ENCODE measurements at regions not wholly inside any gene's neighbourhood (a gene's known extent, or its start where the extent isn't known, plus 50 kb on each side); places are given as distances from the start of the nearest gene placed in this dataset.
"Not testable (repeated sequence)": the region's sequence is repeated elsewhere in the genome, so short reads cannot be mapped to it uniquely, and the experiment has no call there.

DNA sequence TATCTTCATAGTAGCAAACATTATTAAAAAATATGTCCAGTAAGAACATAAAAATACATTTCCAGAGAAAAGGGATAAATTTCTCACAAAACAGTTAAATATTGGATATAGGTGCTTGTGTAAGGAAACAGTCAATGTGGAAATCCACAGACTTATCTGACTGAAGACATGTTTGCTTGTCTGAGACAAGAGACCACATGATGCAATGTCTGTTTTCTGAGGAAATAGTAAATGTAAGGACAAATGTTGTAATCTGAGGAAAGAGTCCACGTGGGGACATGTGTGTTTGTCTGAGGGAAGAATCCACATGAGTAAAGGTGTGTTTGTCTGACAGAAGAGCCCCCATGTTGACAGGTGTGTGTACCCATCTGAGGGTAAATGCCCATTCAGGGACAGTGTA, 1093.2 kb downstream of the TMEM121 start:
- DNase-seq = no peak
- no peaks in the 10 kb centered on the region for H3K4me1 ChIP-seq (replicated peaks in 1 of 2)
- no peaks in the 10 kb centered on the region for H3K27me3 ChIP-seq
- H3K9me3 ChIP-seq (replicated peaks in 1 of 3) = no peaks in the 10 kb centered on the region
- 0 to 11% (median 8%) methylated on average over 1 of the region's 1 CpG for WGBS, 4 donors
- intact Hi-C loops (cut with DNase I) = no loop called here
- no peak overlapping the region for H3K27ac ChIP-seq
- TF ChIP-seq, protein P1, sequence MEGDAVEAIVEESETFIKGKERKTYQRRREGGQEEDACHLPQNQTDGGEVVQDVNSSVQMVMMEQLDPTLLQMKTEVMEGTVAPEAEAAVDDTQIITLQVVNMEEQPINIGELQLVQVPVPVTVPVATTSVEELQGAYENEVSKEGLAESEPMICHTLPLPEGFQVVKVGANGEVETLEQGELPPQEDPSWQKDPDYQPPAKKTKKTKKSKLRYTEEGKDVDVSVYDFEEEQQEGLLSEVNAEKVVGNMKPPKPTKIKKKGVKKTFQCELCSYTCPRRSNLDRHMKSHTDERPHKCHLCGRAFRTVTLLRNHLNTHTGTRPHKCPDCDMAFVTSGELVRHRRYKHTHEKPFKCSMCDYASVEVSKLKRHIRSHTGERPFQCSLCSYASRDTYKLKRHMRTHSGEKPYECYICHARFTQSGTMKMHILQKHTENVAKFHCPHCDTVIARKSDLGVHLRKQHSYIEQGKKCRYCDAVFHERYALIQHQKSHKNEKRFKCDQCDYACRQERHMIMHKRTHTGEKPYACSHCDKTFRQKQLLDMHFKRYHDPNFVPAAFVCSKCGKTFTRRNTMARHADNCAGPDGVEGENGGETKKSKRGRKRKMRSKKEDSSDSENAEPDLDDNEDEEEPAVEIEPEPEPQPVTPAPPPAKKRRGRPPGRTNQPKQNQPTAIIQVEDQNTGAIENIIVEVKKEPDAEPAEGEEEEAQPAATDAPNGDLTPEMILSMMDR (IDR thresholded peaks at IDR 0.05) = no peak
- TF ChIP-seq POLR2A (IDR thresholded peaks at IDR 0.05) = no peak
- H3K36me3 ChIP-seq (replicated peaks in 1 of 2) = no peaks in the 10 kb centered on the region
- H3K4me3 ChIP-seq = no peak overlapping the region

DNA sequence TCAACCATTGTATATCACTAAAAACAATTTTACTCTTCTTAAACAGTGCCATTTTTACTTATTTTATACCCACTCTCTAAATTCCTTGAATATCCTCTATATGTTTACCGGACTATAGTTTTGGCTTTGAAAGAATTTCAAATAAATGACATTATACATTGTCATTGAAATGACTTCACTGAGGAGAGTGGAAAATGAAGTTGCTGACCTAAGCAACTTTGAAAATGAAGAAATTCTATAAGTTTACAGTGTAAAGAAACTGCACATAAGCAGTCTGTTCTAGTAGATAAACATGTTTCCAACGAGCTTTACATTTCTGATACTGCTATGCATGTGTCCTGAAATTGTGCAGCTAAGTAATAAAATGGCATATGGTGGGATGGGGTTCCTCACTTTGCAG, 1094.0 kb downstream of the TMEM121 start:
- no peaks in the 10 kb centered on the region for H3K36me3 ChIP-seq (replicated peaks in 1 of 2)
- intact Hi-C loops (cut with DNase I) = no loop called here
- H3K27ac ChIP-seq = no peak overlapping the region
- no peaks in the 10 kb centered on the region for H3K9me3 ChIP-seq (replicated peaks in 1 of 3)
- no peaks in the 10 kb centered on the region for H3K4me1 ChIP-seq (replicated peaks in 1 of 2)
- no peak for DNase-seq
- H3K27me3 ChIP-seq = no peaks in the 10 kb centered on the region
- no peak overlapping the region for H3K4me3 ChIP-seq
- WGBS, 4 donors = 54 to 68% (median 58%) methylated on average over 2 of the region's 2 CpGs
- TF ChIP-seq, protein P1 (IDR thresholded peaks at IDR 0.05) = no peak

DNA sequence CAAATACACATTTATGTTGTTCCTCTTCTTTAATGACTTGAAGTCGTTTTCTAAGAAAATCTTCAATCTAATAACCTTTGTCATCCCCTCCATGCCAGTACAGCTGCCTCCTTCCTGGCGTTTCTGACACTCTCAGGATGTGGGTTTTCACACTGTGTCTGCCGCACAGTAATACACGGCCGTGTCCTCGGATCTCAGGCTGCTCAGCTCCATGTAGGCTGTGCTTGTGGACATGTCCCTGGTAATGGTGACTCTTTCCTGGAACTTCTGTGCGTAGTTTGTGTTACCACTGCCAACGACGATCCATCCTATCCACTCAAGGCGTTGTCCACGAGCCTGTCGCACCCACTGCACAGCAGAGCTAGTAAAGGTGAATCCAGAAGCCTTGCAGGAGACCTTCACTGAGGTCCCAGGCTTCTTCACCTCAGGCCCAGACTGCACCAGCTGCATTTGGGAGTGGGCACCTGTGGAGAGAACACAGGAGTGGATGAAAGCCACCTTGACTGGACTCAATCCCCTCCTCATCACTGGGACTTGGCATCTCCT, 1095.9 kb downstream of the TMEM121 start:
- Histone ChIP-seq H3K4me3 (no peak overlapping the region), H3K27ac (no peak overlapping the region), H3K4me1 (replicated peaks in 1 of 2) (no peaks in the 10 kb centered on the region), H3K36me3 (replicated peaks in 1 of 2) (no peaks in the 10 kb centered on the region), H3K9me3 (replicated peaks in 1 of 3) (no peaks in the 10 kb centered on the region), H3K27me3 (no peaks in the 10 kb centered on the region)
- 51 to 65% (median 54%) methylated on average over 12 of the region's 12 CpGs for WGBS, 4 donors
- intact Hi-C loops (cut with DNase I) = no loop called here
- no peak for DNase-seq
- TF ChIP-seq, protein P1 (IDR thresholded peaks at IDR 0.05) = no peak
- TF ChIP-seq POLR2A (IDR thresholded peaks at IDR 0.05) = no peak

DNA sequence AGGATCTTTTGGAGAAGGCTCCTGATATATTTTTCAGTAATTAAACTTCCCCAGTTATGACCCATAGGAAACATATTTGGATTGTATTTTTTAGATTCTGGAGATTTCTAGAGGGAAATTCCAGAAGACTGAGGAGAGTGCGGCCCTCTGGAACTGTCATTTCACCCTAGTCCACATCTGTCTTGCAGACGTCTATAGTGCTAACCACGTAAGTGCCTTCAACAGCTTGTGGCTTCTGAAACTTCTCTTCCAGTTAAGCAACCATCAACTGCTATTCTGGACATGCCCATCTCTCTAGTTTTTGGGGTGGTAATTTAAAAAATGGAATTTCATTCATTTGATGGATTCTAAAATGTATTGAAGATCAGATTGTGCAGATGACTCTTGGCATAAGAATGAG, 1098.8 kb downstream of the TMEM121 start:
- H3K27me3 ChIP-seq = no peaks in the 10 kb centered on the region
- intact Hi-C loops (cut with DNase I) = no loop called here
- H3K36me3 ChIP-seq (replicated peaks in 1 of 2) = no peaks in the 10 kb centered on the region
- TF ChIP-seq, protein P1 (IDR thresholded peaks at IDR 0.05) = no peak
- TF ChIP-seq POLR2A (IDR thresholded peaks at IDR 0.05) = no peak
- no peaks in the 10 kb centered on the region for H3K9me3 ChIP-seq (replicated peaks in 1 of 3)
- WGBS, 4 donors = 50 to 70% (median 60%) methylated on average over 3 of the region's 3 CpGs
- no peaks in the 10 kb centered on the region for H3K4me1 ChIP-seq (replicated peaks in 1 of 2)
- H3K4me3 ChIP-seq = no peak overlapping the region
- no peak overlapping the region for H3K27ac ChIP-seq
- DNase-seq = no peak

DNA sequence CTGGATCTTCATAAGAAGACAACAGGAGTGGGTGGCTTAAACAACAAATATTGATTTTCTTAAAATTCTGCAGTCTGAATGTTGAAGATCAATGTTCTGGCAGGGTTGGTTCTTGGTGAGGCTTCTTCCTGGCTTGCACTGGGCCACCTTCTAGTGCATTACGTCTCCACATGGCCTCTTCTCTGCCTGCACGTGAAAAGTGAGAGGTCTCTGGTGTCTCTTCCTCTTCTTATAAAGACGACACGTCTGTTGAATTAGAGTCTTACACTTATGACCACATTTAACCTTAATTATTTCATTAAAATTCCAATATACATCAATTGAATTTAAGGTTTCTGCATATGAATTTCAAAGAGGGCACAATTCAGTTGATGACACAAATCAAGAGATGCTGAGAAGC, 1100.1 kb downstream of the TMEM121 start:
- H3K36me3 ChIP-seq (replicated peaks in 1 of 2); H3K27ac ChIP-seq; DNase-seq; H3K4me1 ChIP-seq (replicated peaks in 1 of 2); H3K27me3 ChIP-seq; H3K9me3 ChIP-seq (replicated peaks in 1 of 3); H3K4me3 ChIP-seq; intact Hi-C loops (cut with DNase I): not testable (repeated sequence)
- WGBS, 4 donors = 24 to 39% (median 30%) methylated on average over 4 of the region's 4 CpGs
